ENCODE measurements at regions not wholly inside any gene's neighbourhood (a gene's known extent, or its start where the extent isn't known, plus 50 kb on each side); places are given as distances from the start of the nearest gene placed in this dataset.

GRCh38 chr20:23227274-23227673 is 123.3 kb upstream of the NXT1 start:
- no peak overlapping the region for H3K4me3 ChIP-seq
- no peak for FAIRE-seq
- no peaks in the 10 kb centered on the region for H3K36me3 ChIP-seq (ENCODE audit: control insufficient read depth in 2 of 2, insufficient read depth in 2 of 2, low read length in 1 of 2)
- 11% methylated on average over 4 of the region's 4 CpGs for WGBS (ENCODE audit: insufficient coverage, insufficient replicate concordance, low lambda C conversion rate, missing lambda C conversion rate)
- no peak overlapping the region for H3K9ac ChIP-seq (ENCODE audit: control insufficient read depth, insufficient read depth, low read length)
- H4K20me1 ChIP-seq (ENCODE audit: control insufficient read depth, insufficient read depth): no peaks in the 10 kb centered on the region
- no TSS peak for BruUV-seq (replicated peaks)
- RAD21 ChIA-PET (ENCODE audit: unreplicated experiment): no interaction called here
- H2AFZ ChIP-seq (ENCODE audit: control insufficient read depth, low read depth, low read length): no peak overlapping the region
- no peaks in the 10 kb centered on the region for H3K27me3 ChIP-seq (replicated peaks in 1 of 2; ENCODE audit: control insufficient read depth in 2 of 2, insufficient read depth in 2 of 2, low read length in 1 of 2)
- H3K27ac ChIP-seq (ENCODE audit: control insufficient read depth, insufficient read depth): no peak overlapping the region
- DNase-seq (ENCODE audit: low read depth, low spot score): no peak
- CTCF ChIA-PET: interaction anchor here (0.7 kb wide), 1 partner anchor 535 kb away, joined by 3 read pairs; no protein-coding TSS in a partner anchor
- TF ChIP-seq GABPA (IDR thresholded peaks at IDR 0.05; ENCODE audit: low read depth) (no peak), SRF (IDR thresholded peaks at IDR 0.05; ENCODE audit: low read depth in 2 of 2, low read length in 2 of 2) (no peak), ZNF217 (IDR thresholded peaks at IDR 0.05) (no peak), E2F4 (IDR thresholded peaks at IDR 0.05; ENCODE audit: low read depth, low read length) (no peak), PAX8 (IDR thresholded peaks at IDR 0.05) (no peak), CEBPZ (IDR thresholded peaks at IDR 0.05; ENCODE audit: low read depth, low read length) (no peak), SUZ12 (IDR thresholded peaks at IDR 0.05; ENCODE audit: unreplicated experiment) (no peak)
- TF ChIP-seq, protein P1, sequence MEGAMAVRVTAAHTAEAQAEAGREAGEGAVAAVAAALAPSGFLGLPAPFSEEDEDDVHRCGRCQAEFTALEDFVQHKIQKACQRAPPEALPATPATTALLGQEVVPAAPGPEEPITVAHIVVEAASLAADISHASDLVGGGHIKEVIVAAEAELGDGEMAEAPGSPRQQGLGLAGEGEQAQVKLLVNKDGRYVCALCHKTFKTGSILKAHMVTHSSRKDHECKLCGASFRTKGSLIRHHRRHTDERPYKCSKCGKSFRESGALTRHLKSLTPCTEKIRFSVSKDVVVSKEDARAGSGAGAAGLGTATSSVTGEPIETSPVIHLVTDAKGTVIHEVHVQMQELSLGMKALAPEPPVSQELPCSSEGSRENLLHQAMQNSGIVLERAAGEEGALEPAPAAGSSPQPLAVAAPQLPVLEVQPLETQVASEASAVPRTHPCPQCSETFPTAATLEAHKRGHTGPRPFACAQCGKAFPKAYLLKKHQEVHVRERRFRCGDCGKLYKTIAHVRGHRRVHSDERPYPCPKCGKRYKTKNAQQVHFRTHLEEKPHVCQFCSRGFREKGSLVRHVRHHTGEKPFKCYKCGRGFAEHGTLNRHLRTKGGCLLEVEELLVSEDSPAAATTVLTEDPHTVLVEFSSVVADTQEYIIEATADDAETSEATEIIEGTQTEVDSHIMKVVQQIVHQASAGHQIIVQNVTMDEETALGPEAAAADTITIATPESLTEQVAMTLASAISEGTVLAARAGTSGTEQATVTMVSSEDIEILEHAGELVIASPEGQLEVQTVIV (IDR thresholded peaks at IDR 0.05; ENCODE audit: borderline replicate concordance, partially characterized antibody): no peak
- no peak overlapping the region for H3K4me2 ChIP-seq (ENCODE audit: control insufficient read depth, insufficient read depth)
- H3K9me3 ChIP-seq (replicated peaks; ENCODE audit: control insufficient read depth, insufficient read depth, low read length): no peaks in the 10 kb centered on the region; the same call in 2 of the 3 replicates
- intact Hi-C loops (cut with micrococcal nuclease; ENCODE audit: unreplicated experiment) (no loop called here), in situ Hi-C loops (cut with MboI) (loop anchor here (25.0 kb wide), 1 partner anchor 890 kb away; no protein-coding TSS in a partner anchor)
- no peaks in the 10 kb centered on the region for H3K4me1 ChIP-seq (ENCODE audit: control insufficient read depth, insufficient read depth, low read length)
- SMC1A ChIA-PET (ENCODE audit: uncharacterized antibody, unreplicated experiment): no interaction called here
- POLR2A ChIA-PET: no interaction called here
- no peaks in the 10 kb centered on the region for H3K79me2 ChIP-seq (ENCODE audit: control insufficient read depth, insufficient read depth, low read length)
- ATAC-seq: no peak

Measured in GM12878 (cell line).